Sigmoid colon (tissue), 4 donors: ENCODE measurements at regions not wholly inside any gene's neighbourhood (a gene's known extent, or its start where the extent isn't known, plus 50 kb on each side); places are given as distances from the start of the nearest gene placed in this dataset.

Experiments
- CTCF ChIP-seq, 4 experiments: fragments of 450-650 bp in 3 of 4; fragments of 200-600 bp in 1 of 4; IDR thresholded peaks; one replicate each; pipeline ENCODE4 v1.5.1; 2016 to 2019; ENCODE audit warnings: antibody characterized with exemption in 4 of 4, mild to moderate bottlenecking in 3 of 4, moderate library complexity in 2 of 4
- POLR2A ChIP-seq, 2 donors: fragments of 450-650 bp; IDR thresholded peaks; one replicate each; pipeline ENCODE4 v1.6.1; 2016; ENCODE audit warnings: antibody characterized with exemption in 2 of 2, mild to moderate bottlenecking in 2 of 2, moderate library complexity in 2 of 2
- POLR2AphosphoS5 ChIP-seq, 4 donors: sonication (generic); formaldehyde crosslinking; IDR thresholded peaks; one replicate each; pipeline ENCODE4 v1.6.1; 2017; ENCODE audit warnings: antibody characterized with exemption in 4 of 4

- TF ChIP-seq POLR2A (IDR thresholded peaks at IDR 0.05): no peak
- TF ChIP-seq POLR2AphosphoS5 (IDR thresholded peaks at IDR 0.05): no peak
- TF ChIP-seq CTCF (IDR thresholded peaks at IDR 0.05): no peak
Measured at GRCh38 chr2:75800456-75800855, 89.7 kb upstream of the GCFC2 start.
